ENCODE measurements at regions not wholly inside any gene's neighbourhood (a gene's known extent, or its start where the extent isn't known, plus 50 kb on each side); places are given as distances from the start of the nearest gene placed in this dataset.
"Not testable (repeated sequence)": the region's sequence is repeated elsewhere in the genome, so short reads cannot be mapped to it uniquely, and the experiment has no call there.

DNA sequence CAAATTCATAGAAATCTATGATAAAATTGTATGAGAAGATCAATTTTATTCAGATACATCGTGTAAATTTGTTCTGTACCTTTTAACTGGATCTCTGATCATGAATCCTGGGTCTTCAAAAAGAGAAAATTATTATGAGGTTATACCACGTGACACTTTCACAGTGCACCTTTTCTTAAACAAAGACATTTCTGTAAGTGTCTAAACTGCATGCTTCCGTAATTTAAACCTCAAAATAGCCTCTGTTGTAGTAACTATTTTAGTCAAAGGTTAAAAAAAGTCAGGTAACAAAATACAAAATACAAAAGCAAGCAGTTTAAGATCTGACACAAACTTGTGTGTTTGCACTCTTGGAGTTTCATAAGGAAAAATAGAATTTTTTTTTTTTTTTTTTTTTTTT lies 171.3 kb downstream of the SPIN4 start:
- DNase-seq (ENCODE audit: low spot score), result not testable (repeated sequence)

DNA sequence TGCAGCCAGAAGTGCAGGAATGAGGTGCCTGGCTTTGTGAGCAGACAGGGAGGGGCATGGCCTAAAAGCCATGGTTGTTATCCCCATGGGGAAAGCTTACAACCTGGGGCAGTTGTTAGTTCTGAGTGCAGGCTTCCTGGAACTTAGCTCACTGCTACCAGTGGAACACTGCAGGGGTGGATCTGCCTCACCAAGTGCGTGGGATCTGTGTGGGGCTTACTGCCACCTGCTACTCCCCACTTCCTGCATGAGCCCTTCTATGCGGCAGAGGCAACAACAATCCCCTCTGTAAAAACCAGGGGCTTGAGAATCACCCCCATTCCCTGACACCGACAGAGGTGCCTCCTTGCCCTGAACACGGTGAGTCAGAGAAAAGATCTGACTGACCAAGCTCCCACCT lies 174.6 kb downstream of the SPIN4 start:
- not testable (repeated sequence) for DNase-seq (ENCODE audit: low spot score)

GRCh38 chrX:63173841-63174718 lies 177.1 kb downstream of the SPIN4 start:
- not testable (repeated sequence) for DNase-seq (ENCODE audit: low spot score)

DNA sequence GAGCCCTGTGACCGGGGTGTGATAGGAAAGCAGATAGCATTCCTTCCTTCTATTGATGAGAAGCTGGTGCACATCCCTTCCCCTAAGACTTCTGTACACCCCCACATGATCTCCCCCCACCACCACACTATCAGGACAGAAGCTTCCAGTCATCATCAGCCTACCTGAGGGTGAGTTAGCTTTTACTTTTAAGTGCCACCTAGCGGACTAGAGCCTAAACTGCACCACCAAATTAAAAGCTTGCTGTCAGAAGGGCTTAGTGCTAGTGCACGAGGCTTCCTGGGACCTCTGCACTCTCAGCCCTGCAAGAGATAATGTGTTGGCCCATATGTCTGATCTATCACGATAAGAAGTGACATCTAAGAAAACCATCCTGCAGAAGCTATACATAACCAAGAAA lies 181.7 kb downstream of the SPIN4 start:
- DNase-seq (ENCODE audit: low spot score), result not testable (repeated sequence)

GRCh38 chrX:63168949-63169348 lies 182.2 kb downstream of the SPIN4 start:
- DNase-seq (ENCODE audit: low spot score), result not testable (repeated sequence)

GRCh38 chrX:63167002-63167401 lies 184.1 kb downstream of the SPIN4 start:
- DNase-seq (ENCODE audit: low spot score), result not testable (repeated sequence)

- not testable (repeated sequence) for DNase-seq (ENCODE audit: low spot score)
These were observed 190.1 kb downstream of the SPIN4 start for GRCh38 chrX:63160994-63161393.

DNA sequence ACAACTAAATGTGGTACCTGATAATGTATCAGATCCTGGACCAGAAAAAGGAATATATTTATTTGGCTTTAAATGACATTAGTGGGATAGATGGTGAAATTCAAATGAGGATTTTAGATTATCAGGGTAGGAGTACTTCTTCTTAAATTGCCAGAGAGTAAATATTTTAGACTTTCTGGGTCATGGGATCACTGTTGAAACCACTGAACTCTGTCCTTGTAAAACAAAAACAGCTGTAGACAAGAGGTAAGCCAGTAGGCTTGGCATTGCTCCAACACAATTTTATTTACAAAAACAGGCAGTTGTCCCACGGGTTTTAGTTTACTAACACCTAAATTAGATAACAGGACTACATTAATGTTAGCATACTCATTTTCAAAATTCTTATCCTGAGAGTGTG lies 190.8 kb downstream of the SPIN4 start:
- not testable (repeated sequence) for DNase-seq (ENCODE audit: low spot score)

DNA sequence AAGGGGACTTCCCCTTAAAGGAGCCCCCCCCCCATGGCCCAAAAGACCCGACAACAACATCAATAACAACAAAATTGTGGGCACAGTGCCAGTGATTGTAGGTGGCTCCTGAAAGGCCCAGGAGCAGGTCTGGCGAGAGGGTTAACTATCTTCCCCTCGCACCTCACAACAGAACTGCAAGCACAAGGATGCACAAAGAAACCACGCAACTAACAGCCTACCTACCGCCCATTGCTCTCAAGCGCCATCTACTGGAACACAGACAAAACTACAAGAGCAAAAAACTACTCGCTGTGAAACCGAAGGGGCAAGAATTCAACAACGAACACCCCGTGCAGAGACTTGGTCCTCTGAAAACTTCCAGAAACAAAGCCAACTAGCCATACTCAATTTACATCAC lies 205.6 kb downstream of the SPIN4 start:
- not testable (repeated sequence) for DNase-seq (ENCODE audit: low spot score)

DNA sequence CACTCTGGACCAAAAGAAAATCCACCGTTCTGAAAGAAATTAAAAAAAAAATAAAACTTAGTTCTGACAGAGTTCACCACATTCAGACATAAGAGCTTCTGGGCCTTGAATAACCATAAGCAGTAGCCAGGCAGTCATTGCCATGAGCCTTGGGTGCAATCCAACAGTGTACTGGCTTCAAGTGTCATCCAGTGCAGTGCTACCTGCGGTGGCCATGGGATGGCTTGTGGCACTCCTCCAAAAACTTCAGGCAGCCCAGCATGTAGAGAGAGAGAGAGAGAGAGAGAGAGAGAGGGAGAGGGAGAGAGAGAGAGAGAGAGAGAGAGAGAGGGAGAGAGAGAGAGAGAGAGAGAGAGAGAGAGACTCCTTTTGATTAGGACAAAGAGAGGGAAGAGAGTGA lies 208.5 kb downstream of the SPIN4 start:
- DNase-seq (ENCODE audit: low spot score), result not testable (repeated sequence)

GRCh38 chrX:63135859-63136258 lies 215.3 kb downstream of the SPIN4 start:
- not testable (repeated sequence) for DNase-seq (ENCODE audit: low spot score)

- DNase-seq (ENCODE audit: low spot score), result no peak
These were observed 222.6 kb downstream of the SPIN4 start for GRCh38 chrX:63128509-63128908.

DNA sequence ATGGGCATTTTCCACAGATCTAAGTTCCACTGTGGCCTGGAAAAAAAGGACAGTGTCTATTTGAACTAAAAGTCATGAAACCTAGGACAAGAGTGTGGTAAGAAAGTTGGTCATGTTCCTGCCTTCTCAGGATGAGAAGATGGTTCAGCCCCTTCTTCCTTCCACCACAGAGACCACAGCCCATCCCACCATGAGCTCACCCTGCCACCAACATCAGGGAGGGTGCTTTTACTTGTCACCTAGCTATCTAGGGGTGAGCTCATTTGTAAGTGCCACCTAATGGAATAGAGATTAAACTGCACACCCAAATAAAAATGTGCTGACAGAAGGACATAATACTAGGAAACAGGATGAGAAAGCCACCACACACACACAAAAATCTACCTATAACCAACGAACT lies 235.9 kb downstream of the SPIN4 start:
- DNase-seq (ENCODE audit: low spot score), result no peak

DNA sequence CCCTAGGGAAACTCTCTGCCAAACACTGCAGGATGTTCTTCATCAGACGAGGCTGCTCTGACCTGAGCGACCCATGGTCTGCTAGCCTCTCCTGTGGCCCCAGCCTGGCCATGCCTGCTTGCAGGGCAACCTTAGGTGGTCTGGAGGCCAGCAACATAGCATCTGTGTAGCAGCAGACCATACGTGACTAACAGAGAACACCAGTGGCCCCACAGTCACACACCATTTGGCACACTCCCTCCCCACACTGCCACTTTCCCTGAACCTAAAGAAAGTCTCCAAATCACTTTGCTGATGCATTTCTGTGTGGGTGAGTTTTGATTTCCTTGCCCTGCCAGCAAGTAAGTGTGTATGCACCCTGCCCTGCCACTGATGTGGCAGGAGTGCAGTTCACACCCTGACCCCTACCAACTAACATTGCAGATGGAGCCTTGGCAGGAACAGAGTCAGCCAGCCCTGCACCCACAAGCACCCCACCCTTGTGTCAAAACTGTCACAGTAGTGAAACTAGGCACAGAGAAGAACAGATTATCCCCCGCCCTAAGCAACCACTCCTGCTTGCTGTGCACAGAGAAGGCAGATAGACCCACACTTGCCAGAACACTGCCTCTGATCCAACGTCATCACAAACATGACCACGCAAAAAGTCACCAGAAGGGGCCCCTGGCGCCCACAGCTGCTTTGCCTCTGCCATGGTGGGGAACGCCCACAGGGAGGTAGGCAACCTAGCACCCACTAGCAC lies 249.1 kb downstream of the SPIN4 start:
- no peak for DNase-seq (ENCODE audit: low spot score)

DNA sequence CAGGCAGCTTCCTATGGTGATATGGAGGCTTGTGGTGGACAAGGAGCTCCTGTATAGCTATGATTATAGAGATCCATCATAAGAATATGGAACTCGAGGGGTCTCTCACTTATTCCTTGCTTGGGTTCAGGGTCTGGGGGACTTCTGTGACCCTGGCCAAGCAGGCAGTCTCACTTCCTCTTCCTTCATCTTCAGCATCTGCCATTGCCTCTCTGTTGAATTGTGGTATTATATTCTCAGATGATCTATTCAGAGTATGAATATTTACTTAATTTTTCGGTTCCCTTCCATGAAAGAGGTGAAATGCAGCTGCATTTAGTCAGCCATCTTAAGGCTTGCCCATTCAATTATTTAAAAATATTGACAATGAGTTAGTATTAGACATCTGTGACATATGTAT lies 292.9 kb downstream of the SPIN4 start:
- no peak for DNase-seq (ENCODE audit: low spot score)

- no peak for DNase-seq (ENCODE audit: low spot score)
These were observed 300.9 kb downstream of the SPIN4 start for GRCh38 chrX:63050225-63050624.

- DNase-seq (ENCODE audit: low spot score), result no peak
These were observed 318.3 kb downstream of the SPIN4 start for GRCh38 chrX:63032811-63033210.

GRCh38 chrX:63013549-63013948 lies 337.6 kb downstream of the SPIN4 start:
- no peak for DNase-seq (ENCODE audit: low spot score)

DNA sequence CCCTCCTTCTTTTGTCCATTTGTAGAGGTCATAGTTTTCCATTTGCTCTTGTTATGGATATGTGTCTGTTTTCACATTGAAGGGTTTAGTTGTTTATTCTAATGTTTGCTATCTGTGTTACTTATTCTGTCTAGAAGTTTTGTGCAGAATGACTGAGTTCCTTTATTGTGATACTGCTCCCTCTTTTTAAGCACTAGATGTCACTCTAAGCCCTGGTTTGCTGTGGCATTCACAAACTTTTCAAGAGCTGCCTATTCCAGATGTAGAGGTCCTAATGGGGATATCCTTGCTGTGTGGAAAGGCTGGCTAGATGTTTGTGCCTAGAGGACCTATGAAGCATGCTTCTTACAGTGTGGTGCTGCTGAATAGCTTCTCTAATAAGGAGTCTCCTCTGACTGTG lies 338.6 kb downstream of the SPIN4 start:
- DNase-seq (ENCODE audit: low spot score), result no peak

DNA sequence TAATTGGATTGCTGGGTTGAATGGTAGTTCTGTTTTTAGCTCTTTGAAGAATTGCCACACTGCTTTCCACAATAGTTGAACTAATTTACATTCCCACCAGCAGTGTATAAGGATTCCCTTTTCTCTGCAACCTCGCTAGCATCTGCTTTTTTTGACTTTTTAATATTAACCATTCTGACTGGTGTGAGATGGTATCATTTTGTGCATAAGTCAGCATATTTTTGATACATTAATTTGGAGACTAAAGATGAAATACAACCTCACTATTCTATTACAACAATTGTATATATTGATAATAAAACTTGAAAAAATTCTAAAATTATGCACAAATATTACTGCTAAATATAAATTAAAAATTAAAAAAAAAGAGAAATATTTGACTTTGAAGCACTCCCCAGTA lies 350.9 kb downstream of the SPIN4 start:
- DNase-seq (ENCODE audit: low spot score), result not testable (repeated sequence)

Measured in CD4-positive, alpha-beta T cell treated with Interleukin-6 at 100 ng/mL for 8 hours (primary cell).